Right cardiac atrium (tissue), 5 donors: ENCODE measurements at regions not wholly inside any gene's neighbourhood (a gene's known extent, or its start where the extent isn't known, plus 50 kb on each side); places are given as distances from the start of the nearest gene placed in this dataset.

Experiments used
- ATAC-seq, 2 donors: fragments of 200-7000 bp; cut with Tn5 transposase; one replicate each; pipeline versions ENCODE4 v1.8.0 to v1.9.1; 2020; ENCODE audit warnings: moderate library complexity in 2 of 2, mild to moderate bottlenecking in 1 of 2
- DNase-seq, 3 donors: peaks; one replicate each; pipeline ENCODE4 v3.0.0-alpha.2; 2020
- H3K27ac ChIP-seq: one replicate; pipeline ENCODE4 v1.5.1; 2013; ENCODE audit warnings: mild to moderate bottlenecking, low read length, control low read depth, moderate library complexity
- H3K27me3 ChIP-seq: one replicate; pipeline ENCODE4 v1.6.1; 2013; ENCODE audit not compliant: control insufficient read depth, insufficient read depth
- H3K4me1 ChIP-seq: one replicate; pipeline ENCODE4 v1.6.1; 2013; ENCODE audit warnings: low read length; ENCODE audit not compliant: control insufficient read depth, insufficient read depth
- H3K4me3 ChIP-seq: one replicate; pipeline ENCODE4 v1.5.1; 2013; ENCODE audit warnings: low read length, control low read depth
- H3K9me3 ChIP-seq: one replicate; pipeline ENCODE4 v1.6.1; 2013; ENCODE audit warnings: low read length; ENCODE audit not compliant: control insufficient read depth
- WGBS: extraction: QIAGEN DNeasy Blood & Tissue Kit; methylation state at CpG from one replicate; pipeline ENCODE4 v1.1.7; 2013; 5-methylcytosine and 5-hydroxymethylcytosine counted together
- intact Hi-C, 4 donors: fragments of 100-400 bp; cut with DNase I; formaldehyde crosslinking; loops; one replicate each; pipeline versions ENCODE4 v1.11.0 to v1.14.0; 2022 to 2023
- donor health status: healthy with polysubstance abuse.
- donor health status: DM: no; HTN: yes; CAD: no.
- donor health status: DM: no; HTN: no; CAD: no.
- donor health status: DM: no; HTN: yes; CAD: no; lungs with severe emphysema.
- donor health status: DM: yes; HTN: yes; CAD: no.

GRCh38 chr11:93929407-93929806, 79.0 kb upstream of the VSTM5 start:
- intact Hi-C loops, result no loop called here

GRCh38 chr11:93933230-93933629, 82.8 kb upstream of the VSTM5 start:
- H3K9me3 ChIP-seq, result no peaks in the 10 kb centered on the region
- WGBS, result 29% methylated on average over 3 of the region's 3 CpGs
- H3K27ac ChIP-seq, result no peak overlapping the region
- ATAC-seq (no peak), DNase-seq (no peak)
- intact Hi-C loops, result no loop called here
- H3K4me1 ChIP-seq, result no peaks in the 10 kb centered on the region
- peaks cover 3% of the 10 kb centered on the region for H3K27me3 ChIP-seq
- H3K4me3 ChIP-seq, result no peak overlapping the region

More at GRCh38 chr11:93929407-93929806, 79.0 kb upstream of the VSTM5 start:
- no peak overlapping the region for H3K27ac ChIP-seq
- peaks cover 3% of the 10 kb centered on the region for H3K27me3 ChIP-seq
- H3K9me3 ChIP-seq, result no peaks in the 10 kb centered on the region
- H3K4me3 ChIP-seq, result no peak overlapping the region
- no peaks in the 10 kb centered on the region for H3K4me1 ChIP-seq
- WGBS, result 92% methylated on average over 1 of the region's 1 CpG
- no peak for ATAC-seq
- DNase-seq, result no peak

- ATAC-seq (no peak), DNase-seq (no peak)
- H3K4me3 ChIP-seq, result no peak overlapping the region
- no peaks in the 10 kb centered on the region for H3K9me3 ChIP-seq
- no peak overlapping the region for H3K27ac ChIP-seq
- intact Hi-C loops, result no loop called here
- no peaks in the 10 kb centered on the region for H3K4me1 ChIP-seq
- 76% methylated on average over 5 of the region's 5 CpGs for WGBS
- peaks cover 3% of the 10 kb centered on the region for H3K27me3 ChIP-seq
Measured at GRCh38 chr11:93935826-93936225, 85.3 kb upstream of the HEPHL1 start.

- intact Hi-C loops, result no loop called here
- no peak overlapping the region for H3K4me3 ChIP-seq
- DNase-seq, result no peak
- H3K27ac ChIP-seq, result no peak overlapping the region
- no peaks in the 10 kb centered on the region for H3K4me1 ChIP-seq
- no peak for ATAC-seq
- peaks cover 3% of the 10 kb centered on the region for H3K27me3 ChIP-seq
- 39% methylated on average over 3 of the region's 3 CpGs for WGBS
- H3K9me3 ChIP-seq, result no peaks in the 10 kb centered on the region
Measured at GRCh38 chr11:93936460-93936859, 84.7 kb upstream of the HEPHL1 start.

GRCh38 chr11:93939084-93939760, 81.9 kb upstream of the HEPHL1 start:
- ATAC-seq (no peak), DNase-seq (no peak)
- peaks cover 1% of the 10 kb centered on the region for H3K27me3 ChIP-seq
- no peaks in the 10 kb centered on the region for H3K9me3 ChIP-seq
- H3K4me3 ChIP-seq, result no peak overlapping the region
- H3K27ac ChIP-seq, result no peak overlapping the region
- 62% methylated on average over 5 of the region's 5 CpGs for WGBS
- no peaks in the 10 kb centered on the region for H3K4me1 ChIP-seq
- intact Hi-C loops, result no loop called here

- intact Hi-C loops, result no loop called here
- WGBS, result 91% methylated on average over 2 of the region's 2 CpGs
Measured at GRCh38 chr11:93940395-93940794, 80.8 kb upstream of the HEPHL1 start.

GRCh38 chr11:93942176-93942575, 79.0 kb upstream of the HEPHL1 start:
- Histone ChIP-seq H3K27me3 (no peaks in the 10 kb centered on the region), H3K9me3 (no peaks in the 10 kb centered on the region), H3K4me1 (no peaks in the 10 kb centered on the region), H3K4me3 (no peak overlapping the region), H3K27ac (no peak overlapping the region)
- no peak for ATAC-seq
- 33% methylated on average over 2 of the region's 2 CpGs for WGBS
- no peak for DNase-seq
- intact Hi-C loops, result no loop called here

More at GRCh38 chr11:93940395-93940794, 80.8 kb upstream of the HEPHL1 start:
- H3K27me3 ChIP-seq, result no peaks in the 10 kb centered on the region
- no peak overlapping the region for H3K4me3 ChIP-seq
- DNase-seq, result no peak
- ATAC-seq, result no peak
- no peaks in the 10 kb centered on the region for H3K9me3 ChIP-seq
- no peak overlapping the region for H3K27ac ChIP-seq
- no peaks in the 10 kb centered on the region for H3K4me1 ChIP-seq

GRCh38 chr11:93945596-93945995, 75.6 kb upstream of the HEPHL1 start:
- H3K9me3 ChIP-seq, result no peaks in the 10 kb centered on the region
- intact Hi-C loops, result no loop called here
- DNase-seq, result no peak
- 79% methylated on average over 2 of the region's 2 CpGs for WGBS
- no peaks in the 10 kb centered on the region for H3K4me1 ChIP-seq
- no peak for ATAC-seq
- H3K27me3 ChIP-seq, result no peaks in the 10 kb centered on the region
- no peak overlapping the region for H3K4me3 ChIP-seq
- no peak overlapping the region for H3K27ac ChIP-seq

GRCh38 chr11:93952082-93952780, 68.9 kb upstream of the HEPHL1 start:
- no peak for ATAC-seq
- no peaks in the 10 kb centered on the region for H3K9me3 ChIP-seq
- no peak overlapping the region for H3K27ac ChIP-seq
- no peak overlapping the region for H3K4me3 ChIP-seq
- 71% methylated on average over 6 of the region's 6 CpGs for WGBS
- no peak for DNase-seq
- no peaks in the 10 kb centered on the region for H3K27me3 ChIP-seq
- H3K4me1 ChIP-seq, result no peaks in the 10 kb centered on the region
- intact Hi-C loops, result no loop called here

- ATAC-seq (peak in 1 of 2 donors; percentile 33), DNase-seq (no peak)
- WGBS, result 54% methylated on average over 5 of the region's 5 CpGs
- no peak overlapping the region for H3K27ac ChIP-seq
- H3K27me3 ChIP-seq, result no peaks in the 10 kb centered on the region
- H3K9me3 ChIP-seq, result no peaks in the 10 kb centered on the region
- no peak overlapping the region for H3K4me3 ChIP-seq
- intact Hi-C loops, result no loop called here
- H3K4me1 ChIP-seq, result no peaks in the 10 kb centered on the region
Measured at GRCh38 chr11:93957397-93957952, 63.7 kb upstream of the HEPHL1 start.

GRCh38 chr11:93958991-93959390, 62.2 kb upstream of the HEPHL1 start:
- no peaks in the 10 kb centered on the region for H3K27me3 ChIP-seq
- no peak overlapping the region for H3K27ac ChIP-seq
- DNase-seq (no peak), ATAC-seq (no peak)
- H3K4me3 ChIP-seq, result no peak overlapping the region
- no peaks in the 10 kb centered on the region for H3K9me3 ChIP-seq
- WGBS, result 83% methylated on average over 3 of the region's 3 CpGs
- H3K4me1 ChIP-seq, result no peaks in the 10 kb centered on the region
- intact Hi-C loops, result no loop called here
